Prostate gland (tissue), 2 donors: ENCODE measurements at regions not wholly inside any gene's neighbourhood (a gene's known extent, or its start where the extent isn't known, plus 50 kb on each side); places are given as distances from the start of the nearest gene placed in this dataset.
A peak's percentile ranks its signal among the peaks of the same experiment; 100 is the strongest.

Experiments used
- DNase-seq: peaks from one replicate; pipeline ENCODE4 v3.0.0-alpha.2; 2019; ENCODE audit warnings: low spot score
- H3K27ac ChIP-seq, 2 donors: fragments of 200-600 bp; sonication (generic); 2 replicates each; pipeline ENCODE4 v1.5.1; 2017 to 2019
- H3K27me3 ChIP-seq: fragments of 200-600 bp; sonication (generic); replicated peaks from 2 replicates; pipeline ENCODE4 v1.5.1; 2019; ENCODE audit not compliant: insufficient read depth
- H3K36me3 ChIP-seq, 2 donors: fragments of 200-600 bp; sonication (generic); 1 replicate in 1 of 2; 2 replicates in 1 of 2; pipeline versions ENCODE4 v1.5.1 to v1.8.1; 2017 to 2019
- H3K4me1 ChIP-seq: fragments of 200-600 bp; sonication (generic); replicated peaks from 2 replicates; pipeline ENCODE4 v1.5.1; 2019
- H3K4me3 ChIP-seq, 2 donors: fragments of 200-600 bp; sonication (generic); 2 replicates each; pipeline ENCODE4 v1.5.1; 2017 to 2019
- H3K9me3 ChIP-seq: fragments of 200-600 bp; sonication (generic); 2 replicates; pipeline ENCODE4 v1.5.1; 2017
- CTCF ChIP-seq, 4 experiments: fragments of 200-600 bp in 2 of 4; fragments of 450-650 bp in 2 of 4; sonication (generic) in 2 of 4; IDR thresholded peaks; 1 replicate in 3 of 4; 2 replicates in 1 of 4; pipeline ENCODE4 v1.5.1; 2016 to 2019; ENCODE audit warnings: antibody characterized with exemption in 4 of 4, mild to moderate bottlenecking in 2 of 4, moderate library complexity in 2 of 4
- POLR2A ChIP-seq: fragments of 450-650 bp; IDR thresholded peaks from one replicate; pipeline ENCODE4 v1.6.1; 2016; ENCODE audit warnings: antibody characterized with exemption, mild to moderate bottlenecking
- POLR2AphosphoS5 ChIP-seq: sonication (generic); formaldehyde crosslinking; IDR thresholded peaks from one replicate; pipeline ENCODE4 v1.6.1; 2017; ENCODE audit warnings: antibody characterized with exemption
- WGBS: methylation state at CpG from one replicate; pipeline ENCODE4 v1.1.5; 2018; 5-methylcytosine and 5-hydroxymethylcytosine counted together
- intact Hi-C: fragments of 100-400 bp; cut with DNase I; formaldehyde crosslinking; loops from one replicate; pipeline ENCODE4 v1.14.2; 2022

GRCh38 chr3:39000008-39000450, 51.7 kb downstream of the SCN11A start:
- intact Hi-C loops: no loop called here
- TF ChIP-seq CTCF (IDR thresholded peaks at IDR 0.05) (peak; percentile 37 to 90 (median 54)), POLR2A (no peak), POLR2AphosphoS5 (no peak)
- Histone ChIP-seq H3K27ac (no peak overlapping the region), H3K9me3 (no peaks in the 10 kb centered on the region), H3K27me3 (no peaks in the 10 kb centered on the region), H3K36me3 (no peaks in the 10 kb centered on the region), H3K4me3 (no peak overlapping the region), H3K4me1 (no peaks in the 10 kb centered on the region)
- no peak for DNase-seq
- 23% methylated on average over 1 of the region's 1 CpG for WGBS

GRCh38 chr3:38998086-38998485, 53.7 kb downstream of the SCN11A start:
- H3K4me3 ChIP-seq: no peak overlapping the region
- no peaks in the 10 kb centered on the region for H3K9me3 ChIP-seq
- WGBS: 32% methylated on average over 3 of the region's 3 CpGs
- intact Hi-C loops: no loop called here
- no peak overlapping the region for H3K27ac ChIP-seq
- H3K4me1 ChIP-seq: no peaks in the 10 kb centered on the region
- no peaks in the 10 kb centered on the region for H3K27me3 ChIP-seq
- no peak for DNase-seq
- no peak for TF ChIP-seq POLR2A
- TF ChIP-seq CTCF (IDR thresholded peaks at IDR 0.05): no peak
- TF ChIP-seq POLR2AphosphoS5: no peak
- no peaks in the 10 kb centered on the region for H3K36me3 ChIP-seq

GRCh38 chr3:38996193-38996592, 55.6 kb downstream of the SCN11A start:
- WGBS: 87% methylated on average over 1 of the region's 1 CpG
- Histone ChIP-seq H3K9me3 (no peaks in the 10 kb centered on the region), H3K36me3 (no peaks in the 10 kb centered on the region), H3K27ac (no peak overlapping the region), H3K4me1 (no peaks in the 10 kb centered on the region), H3K27me3 (no peaks in the 10 kb centered on the region), H3K4me3 (no peak overlapping the region)
- no peak for TF ChIP-seq POLR2A
- no peak for TF ChIP-seq CTCF (IDR thresholded peaks at IDR 0.05)
- no peak for TF ChIP-seq POLR2AphosphoS5
- no peak for DNase-seq
- intact Hi-C loops: no loop called here

GRCh38 chr3:38994251-38994650, 57.5 kb downstream of the SCN11A start:
- H3K4me1 ChIP-seq: no peaks in the 10 kb centered on the region
- TF ChIP-seq POLR2AphosphoS5 (no peak), POLR2A (no peak), CTCF (IDR thresholded peaks at IDR 0.05) (no peak)
- peaks cover under 1% of the 10 kb centered on the region for H3K27me3 ChIP-seq
- intact Hi-C loops: no loop called here
- DNase-seq: no peak
- WGBS: 56% methylated on average over 3 of the region's 3 CpGs
- no peaks in the 10 kb centered on the region for H3K36me3 ChIP-seq
- no peak overlapping the region for H3K4me3 ChIP-seq
- no peak overlapping the region for H3K27ac ChIP-seq
- no peaks in the 10 kb centered on the region for H3K9me3 ChIP-seq

- peaks cover 2% of the 10 kb centered on the region for H3K27me3 ChIP-seq
- 80% methylated on average over 4 of the region's 4 CpGs for WGBS
- no peaks in the 10 kb centered on the region for H3K36me3 ChIP-seq
- TF ChIP-seq POLR2AphosphoS5: no peak
- TF ChIP-seq CTCF (IDR thresholded peaks at IDR 0.05): no peak
- TF ChIP-seq POLR2A: no peak
- no peaks in the 10 kb centered on the region for H3K4me1 ChIP-seq
- no peak overlapping the region for H3K27ac ChIP-seq
- no peaks in the 10 kb centered on the region for H3K9me3 ChIP-seq
- no peak overlapping the region for H3K4me3 ChIP-seq
- DNase-seq: no peak
- intact Hi-C loops: no loop called here
Observed at GRCh38 chr3:38992117-38992760, 59.5 kb downstream of the SCN11A start.
